Ovary (tissue), 7 donors: ENCODE measurements at regions not wholly inside any gene's neighbourhood (a gene's known extent, or its start where the extent isn't known, plus 50 kb on each side); places are given as distances from the start of the nearest gene placed in this dataset.
"Not testable (repeated sequence)": the region's sequence is repeated elsewhere in the genome, so short reads cannot be mapped to it uniquely, and the experiment has no call there.

Experiments used
- DNase-seq, 5 donors: peaks; one replicate each; pipeline ENCODE4 v3.0.0-alpha.2; 2019 to 2020
- H3K27ac ChIP-seq, 2 donors: fragments of 200-600 bp; one replicate each; pipeline versions ENCODE4 v1.5.1 to v1.8.0; 2019 to 2022
- H3K27me3 ChIP-seq: fragments of 200-600 bp; one replicate; pipeline ENCODE4 v1.8.0; 2022
- H3K36me3 ChIP-seq: fragments of 200-600 bp; sonication (generic); one replicate; pipeline ENCODE4 v1.5.1; 2019
- H3K4me1 ChIP-seq: one replicate; pipeline ENCODE4 v1.8.1; 2013; ENCODE audit warnings: mild to moderate bottlenecking, moderate library complexity; ENCODE audit not compliant: insufficient read depth
- H3K4me3 ChIP-seq: fragments of 200-600 bp; sonication (generic); one replicate; pipeline ENCODE4 v1.5.1; 2017
- H3K9me3 ChIP-seq, 2 donors: fragments of 200-600 bp in 1 of 2; sonication (generic) in 1 of 2; one replicate each; pipeline versions ENCODE4 v1.5.1 to v1.8.1; 2013 to 2019; ENCODE audit warnings: mild to moderate bottlenecking in 1 of 2, moderate library complexity in 1 of 2
- EP300 ChIP-seq: sonication (generic); formaldehyde crosslinking; IDR thresholded peaks from one replicate; pipeline ENCODE4 v1.6.1; 2017; ENCODE audit warnings: antibody characterized with exemption
- POLR2A ChIP-seq: fragments of 450-650 bp; IDR thresholded peaks from one replicate; pipeline ENCODE4 v1.6.1; 2017; ENCODE audit warnings: antibody characterized with exemption, mild to moderate bottlenecking, moderate library complexity
- WGBS, 3 donors: extraction: QIAGEN DNeasy Blood & Tissue Kit in 1 of 3; methylation state at CpG; one replicate each; pipeline versions ENCODE4 v1.1.5 to v1.1.7; 2013 to 2017; 5-methylcytosine and 5-hydroxymethylcytosine counted together
- intact Hi-C, 4 donors: fragments of 100-400 bp; cut with DNase I; formaldehyde crosslinking; loops; one replicate each; pipeline versions ENCODE4 v1.11.0 to v1.15.1; 2022 to 2023
- TF ChIP-seq, protein P1 (sequence below), 3 donors: fragments of 450-650 bp in 2 of 3; fragments of 200-600 bp in 1 of 3; IDR thresholded peaks; one replicate each; pipeline versions ENCODE4 v1.5.1 to v1.8.0; 2016 to 2022; ENCODE audit warnings: antibody characterized with exemption in 3 of 3, mild to moderate bottlenecking in 1 of 3
- donor health status: DM: no; HTN: no; CAD: no; lungs with moderate emphysema.
- donor health status: DM: no; HTN: no; CAD: no.
- donor health status: Bipolar disorder and iron deficiency.
- donor health status: DM: no; HTN: no; CAD: no.
- donor health status: DM: yes; HTN: yes; CAD: no.

DNA sequence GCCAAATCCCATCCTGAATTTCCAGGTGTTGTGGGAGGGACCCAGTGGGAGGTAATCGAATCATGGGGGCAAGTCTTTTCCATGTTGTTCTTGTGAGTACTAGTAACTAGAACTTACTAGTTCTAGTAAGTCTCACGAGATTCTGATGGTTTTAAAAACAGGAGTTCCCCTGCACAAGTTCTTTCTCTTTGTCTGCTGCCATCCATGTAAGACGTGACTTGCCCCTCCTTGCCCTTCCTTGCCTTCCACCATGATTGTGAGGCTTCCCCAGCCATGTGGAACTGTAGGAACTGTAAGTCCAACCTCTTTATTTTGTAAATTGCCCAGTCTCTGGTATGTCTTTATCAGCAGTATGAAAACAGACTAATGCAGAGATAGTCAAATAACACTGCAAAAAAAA lies 122.7 kb upstream of the BEND6 start:
- Histone ChIP-seq H3K4me1 (no peaks in the 10 kb centered on the region), H3K4me3 (no peak overlapping the region), H3K9me3 (no peaks in the 10 kb centered on the region), H3K27ac (no peak overlapping the region), H3K36me3 (no peaks in the 10 kb centered on the region), H3K27me3 (no peaks in the 10 kb centered on the region)
- intact Hi-C loops = no loop called here
- WGBS, 3 donors = 88 to 89% (median 89%) methylated on average over 3 of the region's 3 CpGs
- no peak for TF ChIP-seq EP300
- TF ChIP-seq POLR2A = no peak
- TF ChIP-seq, protein P1, sequence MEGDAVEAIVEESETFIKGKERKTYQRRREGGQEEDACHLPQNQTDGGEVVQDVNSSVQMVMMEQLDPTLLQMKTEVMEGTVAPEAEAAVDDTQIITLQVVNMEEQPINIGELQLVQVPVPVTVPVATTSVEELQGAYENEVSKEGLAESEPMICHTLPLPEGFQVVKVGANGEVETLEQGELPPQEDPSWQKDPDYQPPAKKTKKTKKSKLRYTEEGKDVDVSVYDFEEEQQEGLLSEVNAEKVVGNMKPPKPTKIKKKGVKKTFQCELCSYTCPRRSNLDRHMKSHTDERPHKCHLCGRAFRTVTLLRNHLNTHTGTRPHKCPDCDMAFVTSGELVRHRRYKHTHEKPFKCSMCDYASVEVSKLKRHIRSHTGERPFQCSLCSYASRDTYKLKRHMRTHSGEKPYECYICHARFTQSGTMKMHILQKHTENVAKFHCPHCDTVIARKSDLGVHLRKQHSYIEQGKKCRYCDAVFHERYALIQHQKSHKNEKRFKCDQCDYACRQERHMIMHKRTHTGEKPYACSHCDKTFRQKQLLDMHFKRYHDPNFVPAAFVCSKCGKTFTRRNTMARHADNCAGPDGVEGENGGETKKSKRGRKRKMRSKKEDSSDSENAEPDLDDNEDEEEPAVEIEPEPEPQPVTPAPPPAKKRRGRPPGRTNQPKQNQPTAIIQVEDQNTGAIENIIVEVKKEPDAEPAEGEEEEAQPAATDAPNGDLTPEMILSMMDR (IDR thresholded peaks at IDR 0.05) = no peak
- DNase-seq = no peak

DNA sequence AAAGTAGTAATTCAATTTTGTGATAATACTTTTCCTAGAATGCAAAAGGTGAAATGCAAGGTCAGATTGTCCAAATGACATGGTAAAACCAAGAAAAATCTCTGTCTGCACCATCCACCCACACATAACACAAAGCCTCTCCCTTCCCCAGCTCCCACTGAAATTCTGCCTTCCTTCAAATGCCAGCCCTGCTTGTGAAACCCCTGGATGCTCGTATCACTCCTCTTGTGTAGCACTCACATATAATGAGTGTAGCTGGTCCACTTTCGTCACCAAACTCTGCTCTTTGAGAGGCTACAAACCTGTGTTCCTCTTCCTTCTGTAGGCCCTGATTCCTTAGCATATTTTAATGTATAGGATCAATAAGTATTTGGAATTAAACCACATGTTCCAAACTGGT lies 123.6 kb upstream of the BEND6 start:
- TF ChIP-seq, protein P1 (IDR thresholded peaks at IDR 0.05) = no peak
- TF ChIP-seq POLR2A (no peak), EP300 (no peak)
- Histone ChIP-seq H3K9me3 (no peaks in the 10 kb centered on the region), H3K27ac (no peak overlapping the region), H3K27me3 (no peaks in the 10 kb centered on the region), H3K36me3 (no peaks in the 10 kb centered on the region), H3K4me3 (no peak overlapping the region), H3K4me1 (no peaks in the 10 kb centered on the region)
- intact Hi-C loops = no loop called here
- no peak for DNase-seq
- 80 to 97% (median 94%) methylated on average over 2 of the region's 2 CpGs for WGBS, 3 donors

DNA sequence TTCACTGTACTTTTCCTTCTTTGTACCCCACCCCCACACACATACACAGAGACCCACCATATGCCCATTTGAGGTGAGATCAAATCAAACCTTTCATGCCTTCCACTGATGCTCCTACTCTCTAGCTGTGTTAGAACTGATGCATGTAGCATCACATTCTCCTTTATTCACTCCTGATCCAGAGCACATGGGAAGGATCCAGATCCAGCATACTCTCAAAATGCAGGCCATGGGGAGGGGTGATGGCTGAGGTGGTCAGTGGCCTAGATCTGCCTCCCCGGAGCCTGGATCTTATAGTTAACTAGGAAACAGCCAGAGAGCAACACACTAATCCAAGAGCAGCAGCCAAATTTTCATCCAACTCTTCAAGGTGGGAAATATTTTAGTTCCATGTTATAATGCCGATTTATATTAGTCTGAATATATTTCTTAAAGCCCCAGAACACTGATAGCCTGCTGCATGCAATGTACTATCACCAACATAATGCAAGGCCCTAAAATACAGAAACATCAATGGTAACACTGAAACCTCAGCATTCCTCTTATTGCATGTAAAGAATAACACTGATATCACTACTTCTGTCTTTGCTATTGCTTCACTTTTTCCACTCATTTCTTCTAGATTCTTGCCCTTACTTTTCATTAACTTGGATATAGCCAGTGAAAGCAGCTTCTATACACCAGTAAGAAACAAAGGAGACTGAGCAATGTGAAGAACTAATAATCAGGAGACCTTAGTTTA lies 126.8 kb upstream of the BEND6 start:
- intact Hi-C loops = no loop called here
- H3K4me1 ChIP-seq = no peaks in the 10 kb centered on the region
- no peaks in the 10 kb centered on the region for H3K9me3 ChIP-seq
- 81 to 91% (median 85%) methylated on average over 2 of the region's 2 CpGs for WGBS, 3 donors
- H3K4me3 ChIP-seq = no peak overlapping the region
- no peak overlapping the region for H3K27ac ChIP-seq
- DNase-seq = no peak
- no peaks in the 10 kb centered on the region for H3K36me3 ChIP-seq
- TF ChIP-seq, protein P1 (IDR thresholded peaks at IDR 0.05) = no peak
- TF ChIP-seq EP300 (no peak), POLR2A (no peak)
- H3K27me3 ChIP-seq = no peaks in the 10 kb centered on the region

GRCh38 chr6:56824431-56824830 lies 130.5 kb upstream of the BEND6 start:
- WGBS, 3 donors = 94 to 98% (median 95%) methylated on average over 17 to 26 of the region's 26 CpGs
- H3K27ac ChIP-seq, H3K4me1 ChIP-seq, DNase-seq, H3K4me3 ChIP-seq, intact Hi-C loops, H3K36me3 ChIP-seq, H3K27me3 ChIP-seq, H3K9me3 ChIP-seq: not testable (repeated sequence)

GRCh38 chr6:56821005-56821432 lies 133.9 kb upstream of the BEND6 start:
- no peaks in the 10 kb centered on the region for H3K9me3 ChIP-seq
- H3K36me3 ChIP-seq = no peaks in the 10 kb centered on the region
- no peak for DNase-seq
- no peak overlapping the region for H3K27ac ChIP-seq
- H3K27me3 ChIP-seq = no peaks in the 10 kb centered on the region
- H3K4me3 ChIP-seq = no peak overlapping the region
- 76 to 81% (median 77%) methylated on average over 3 of the region's 3 CpGs for WGBS, 3 donors
- no peaks in the 10 kb centered on the region for H3K4me1 ChIP-seq
- no peak for TF ChIP-seq EP300
- no peak for TF ChIP-seq POLR2A
- TF ChIP-seq, protein P1 (IDR thresholded peaks at IDR 0.05) = no peak
- intact Hi-C loops = no loop called here
